ENCODE measurements at regions not wholly inside any gene's neighbourhood (a gene's known extent, or its start where the extent isn't known, plus 50 kb on each side); places are given as distances from the start of the nearest gene placed in this dataset.

DNA sequence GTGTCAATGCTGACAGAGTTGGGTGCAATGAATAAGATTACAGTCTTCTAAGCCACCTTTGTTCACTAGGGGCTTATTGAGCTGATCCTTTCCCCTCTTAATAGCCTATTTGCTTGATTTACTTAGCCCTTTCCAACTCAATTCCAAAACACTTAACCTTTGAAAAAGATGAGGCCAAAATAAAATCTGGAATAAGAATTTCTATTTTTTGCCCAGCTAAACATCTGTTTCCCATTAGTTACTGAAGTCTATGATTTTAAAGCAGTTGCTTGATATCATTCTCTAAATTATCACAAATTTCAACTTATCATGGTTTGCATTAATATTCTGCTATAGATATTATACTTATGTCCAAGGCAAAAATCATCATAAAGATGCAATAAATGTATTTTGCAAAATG, 1272.0 kb upstream of the ACO1 start:
- Histone ChIP-seq H3K27me3 (ENCODE audit: low read depth, low read length) (no peaks in the 10 kb centered on the region), H3K4me2 (ENCODE audit: low read length) (no peak overlapping the region), H3K9me3 (ENCODE audit: insufficient read depth, low read length) (no peaks in the 10 kb centered on the region), H3K9ac (ENCODE audit: low read length) (no peak overlapping the region), H3K79me2 (ENCODE audit: low read length) (no peaks in the 10 kb centered on the region), H2AFZ (ENCODE audit: low read depth, low read length) (no peak overlapping the region), H3K36me3 (replicated peaks; ENCODE audit: low read depth, low read length) (no peaks in the 10 kb centered on the region), H4K20me1 (ENCODE audit: insufficient read depth, low read length) (no peaks in the 10 kb centered on the region), H3K27ac (ENCODE audit: low read length) (no peak overlapping the region), H3K4me1 (ENCODE audit: low read length) (no peaks in the 10 kb centered on the region), H3K4me3 (ENCODE audit: low read length) (no peak overlapping the region)
- TF ChIP-seq CTCF (IDR thresholded peaks at IDR 0.05; ENCODE audit: low read depth, low read length) = no peak
- no peak for TF ChIP-seq EZH2phosphoT487 (IDR thresholded peaks at IDR 0.05; ENCODE audit: low read depth)

GRCh38 chr9:31114346-31114745, 1270.1 kb upstream of the ACO1 start:
- Histone ChIP-seq H3K4me2 (ENCODE audit: low read length) (no peak overlapping the region), H3K27me3 (ENCODE audit: low read depth, low read length) (no peaks in the 10 kb centered on the region), H3K79me2 (ENCODE audit: low read length) (no peaks in the 10 kb centered on the region), H3K9me3 (ENCODE audit: insufficient read depth, low read length) (no peaks in the 10 kb centered on the region), H3K36me3 (replicated peaks; ENCODE audit: low read depth, low read length) (no peaks in the 10 kb centered on the region), H3K4me1 (ENCODE audit: low read length) (no peaks in the 10 kb centered on the region), H2AFZ (ENCODE audit: low read depth, low read length) (no peak overlapping the region), H4K20me1 (ENCODE audit: insufficient read depth, low read length) (no peaks in the 10 kb centered on the region), H3K27ac (ENCODE audit: low read length) (no peak overlapping the region), H3K4me3 (ENCODE audit: low read length) (no peak overlapping the region), H3K9ac (ENCODE audit: low read length) (no peak overlapping the region)
- TF ChIP-seq EZH2phosphoT487 (IDR thresholded peaks at IDR 0.05; ENCODE audit: low read depth) (no peak), CTCF (IDR thresholded peaks at IDR 0.05; ENCODE audit: low read depth, low read length) (no peak)

DNA sequence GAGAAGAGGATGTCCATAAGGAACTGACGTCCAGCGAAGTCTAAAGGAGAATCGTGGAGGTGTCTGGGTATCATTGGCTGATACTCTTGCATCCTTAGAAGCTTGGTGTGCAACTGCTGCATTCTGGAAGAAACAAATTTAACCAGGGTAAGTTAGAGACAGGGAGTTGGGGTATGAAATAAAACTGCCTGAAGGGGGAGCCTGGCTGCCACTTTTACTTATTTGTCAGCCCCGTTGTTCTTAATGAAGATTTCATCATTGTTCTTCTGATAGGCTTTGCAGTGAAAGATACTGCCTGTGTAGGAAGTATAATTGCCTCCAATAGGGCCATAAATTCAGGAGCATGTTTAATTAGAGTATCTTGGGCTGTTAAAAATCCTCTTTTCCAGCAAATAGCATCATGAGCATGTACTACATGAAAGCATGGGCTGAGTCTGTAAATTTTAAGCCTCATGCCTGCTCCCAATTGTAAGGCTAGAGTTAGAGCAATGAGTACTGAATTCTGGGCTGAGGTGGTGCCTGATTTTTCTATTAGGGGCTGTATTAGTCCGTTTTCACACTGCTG, 1264.5 kb upstream of the ACO1 start:
- Histone ChIP-seq H3K9ac (ENCODE audit: low read length) (no peak overlapping the region), H3K36me3 (replicated peaks; ENCODE audit: low read depth, low read length) (no peaks in the 10 kb centered on the region), H3K4me1 (ENCODE audit: low read length) (no peaks in the 10 kb centered on the region; the same call in 1 of the 2 replicates), H4K20me1 (ENCODE audit: insufficient read depth, low read length) (no peaks in the 10 kb centered on the region), H3K9me3 (ENCODE audit: insufficient read depth, low read length) (no peaks in the 10 kb centered on the region), H3K27me3 (ENCODE audit: low read depth, low read length) (no peaks in the 10 kb centered on the region), H3K4me3 (ENCODE audit: low read length) (no peak overlapping the region), H3K27ac (ENCODE audit: low read length) (no peak overlapping the region), H3K79me2 (ENCODE audit: low read length) (no peaks in the 10 kb centered on the region), H3K4me2 (ENCODE audit: low read length) (no peak overlapping the region), H2AFZ (ENCODE audit: low read depth, low read length) (no peak overlapping the region)
- TF ChIP-seq EZH2phosphoT487 (IDR thresholded peaks at IDR 0.05; ENCODE audit: low read depth) (no peak), CTCF (IDR thresholded peaks at IDR 0.05; ENCODE audit: low read depth, low read length) (peak; percentile 77)

DNA sequence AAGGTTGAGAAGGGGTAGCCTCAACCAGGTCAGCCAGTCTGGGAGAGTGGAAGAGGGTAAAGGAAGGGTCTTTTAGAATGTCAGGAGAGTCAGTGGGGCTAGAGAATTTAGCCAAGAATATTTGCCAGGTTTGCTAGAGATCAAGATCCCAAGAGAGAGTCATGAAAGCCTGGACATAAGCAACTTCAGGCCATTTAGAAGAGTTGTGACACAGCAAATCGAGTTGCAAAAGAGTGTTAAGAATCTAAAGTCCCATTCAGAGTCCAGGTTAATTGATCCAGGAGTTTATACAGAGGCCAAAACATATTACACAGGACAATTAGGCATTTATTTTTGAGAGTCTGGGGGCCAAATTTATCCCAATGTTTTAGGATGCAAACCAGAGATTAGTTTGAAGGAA, 1260.1 kb upstream of the ACO1 start:
- H3K79me2 ChIP-seq (ENCODE audit: low read length) = no peaks in the 10 kb centered on the region
- H3K9me3 ChIP-seq (ENCODE audit: insufficient read depth, low read length) = no peaks in the 10 kb centered on the region
- H3K36me3 ChIP-seq (replicated peaks; ENCODE audit: low read depth, low read length) = no peaks in the 10 kb centered on the region
- no peak overlapping the region for H3K4me2 ChIP-seq (ENCODE audit: low read length)
- TF ChIP-seq CTCF (IDR thresholded peaks at IDR 0.05; ENCODE audit: low read depth, low read length) = no peak
- TF ChIP-seq EZH2phosphoT487 (IDR thresholded peaks at IDR 0.05; ENCODE audit: low read depth) = no peak
- H3K9ac ChIP-seq (ENCODE audit: low read length) = no peak overlapping the region
- no peaks in the 10 kb centered on the region for H4K20me1 ChIP-seq (ENCODE audit: insufficient read depth, low read length)
- no peak overlapping the region for H3K4me3 ChIP-seq (ENCODE audit: low read length)
- H3K4me1 ChIP-seq (ENCODE audit: low read length) = no peaks in the 10 kb centered on the region; the same call in 1 of the 2 replicates
- no peak overlapping the region for H3K27ac ChIP-seq (ENCODE audit: low read length)
- no peaks in the 10 kb centered on the region for H3K27me3 ChIP-seq (ENCODE audit: low read depth, low read length)
- no peak overlapping the region for H2AFZ ChIP-seq (ENCODE audit: low read depth, low read length)
